ENCODE measurements at regions not wholly inside any gene's neighbourhood (a gene's known extent, or its start where the extent isn't known, plus 50 kb on each side); places are given as distances from the start of the nearest gene placed in this dataset.

- Mint-ChIP-seq H3K27ac (no peak overlapping the region), H3K36me3 (ENCODE audit: low read depth) (no peaks in the 10 kb centered on the region), H3K9me3 (no peaks in the 10 kb centered on the region), H3K27me3 (peaks cover 6% of the 10 kb centered on the region), H3K4me3 (no peak overlapping the region), H3K4me1 (ENCODE audit: low read depth) (peaks cover 5% of the 10 kb centered on the region)
- intact Hi-C loops (cut with micrococcal nuclease), result no loop called here
Observed at GRCh38 chr2:239671916-239672849, 271.4 kb upstream of the HDAC4 start.

- Mint-ChIP-seq H3K4me1 (ENCODE audit: low read depth) (peaks cover 5% of the 10 kb centered on the region), H3K36me3 (ENCODE audit: low read depth) (no peaks in the 10 kb centered on the region), H3K27me3 (peaks cover 10% of the 10 kb centered on the region), H3K27ac (no peak overlapping the region), H3K9me3 (no peaks in the 10 kb centered on the region), H3K4me3 (no peak overlapping the region)
- intact Hi-C loops (cut with micrococcal nuclease), result no loop called here
Observed at GRCh38 chr2:239671471-239671870, 270.7 kb upstream of the HDAC4 start.

- Mint-ChIP-seq H3K36me3 (ENCODE audit: low read depth) (no peaks in the 10 kb centered on the region), H3K4me1 (ENCODE audit: low read depth) (peaks cover 5% of the 10 kb centered on the region), H3K9me3 (no peaks in the 10 kb centered on the region), H3K4me3 (no peak overlapping the region), H3K27ac (no peak overlapping the region), H3K27me3 (peaks cover 11% of the 10 kb centered on the region)
- intact Hi-C loops (cut with micrococcal nuclease), result no loop called here
Observed at GRCh38 chr2:239670463-239671120, 269.8 kb upstream of the HDAC4 start.

GRCh38 chr2:239669899-239670460 lies 269.2 kb upstream of the HDAC4 start:
- no peaks in the 10 kb centered on the region for H3K4me1 Mint-ChIP-seq (ENCODE audit: low read depth)
- no peak overlapping the region for H3K27ac Mint-ChIP-seq
- intact Hi-C loops (cut with micrococcal nuclease), result no loop called here
- H3K27me3 Mint-ChIP-seq, result peaks cover 11% of the 10 kb centered on the region
- no peak overlapping the region for H3K4me3 Mint-ChIP-seq
- H3K36me3 Mint-ChIP-seq (ENCODE audit: low read depth), result no peaks in the 10 kb centered on the region
- no peaks in the 10 kb centered on the region for H3K9me3 Mint-ChIP-seq

GRCh38 chr2:239669181-239669898 lies 268.5 kb upstream of the HDAC4 start:
- no peak overlapping the region for H3K27ac Mint-ChIP-seq
- H3K36me3 Mint-ChIP-seq (ENCODE audit: low read depth), result no peaks in the 10 kb centered on the region
- intact Hi-C loops (cut with micrococcal nuclease), result no loop called here
- no peak overlapping the region for H3K4me3 Mint-ChIP-seq
- H3K9me3 Mint-ChIP-seq, result no peaks in the 10 kb centered on the region
- H3K27me3 Mint-ChIP-seq, result peaks cover 11% of the 10 kb centered on the region
- H3K4me1 Mint-ChIP-seq (ENCODE audit: low read depth), result no peaks in the 10 kb centered on the region

- intact Hi-C loops (cut with micrococcal nuclease), result no loop called here
- Mint-ChIP-seq H3K27me3 (peaks cover 11% of the 10 kb centered on the region), H3K4me1 (ENCODE audit: low read depth) (no peaks in the 10 kb centered on the region), H3K9me3 (no peaks in the 10 kb centered on the region), H3K4me3 (no peak overlapping the region), H3K36me3 (ENCODE audit: low read depth) (no peaks in the 10 kb centered on the region), H3K27ac (no peak overlapping the region)
Observed at GRCh38 chr2:239668651-239669050, 267.8 kb upstream of the HDAC4 start.

- Mint-ChIP-seq H3K27ac (no peak overlapping the region), H3K9me3 (no peaks in the 10 kb centered on the region), H3K4me3 (no peak overlapping the region), H3K4me1 (ENCODE audit: low read depth) (no peaks in the 10 kb centered on the region), H3K36me3 (ENCODE audit: low read depth) (no peaks in the 10 kb centered on the region), H3K27me3 (peaks cover 14% of the 10 kb centered on the region)
- intact Hi-C loops (cut with micrococcal nuclease), result no loop called here
Observed at GRCh38 chr2:239668042-239668441, 267.2 kb upstream of the HDAC4 start.

GRCh38 chr2:239667431-239667985 lies 266.7 kb upstream of the HDAC4 start:
- no peaks in the 10 kb centered on the region for H3K9me3 Mint-ChIP-seq
- H3K4me1 Mint-ChIP-seq (ENCODE audit: low read depth), result no peaks in the 10 kb centered on the region
- peaks cover 19% of the 10 kb centered on the region for H3K27me3 Mint-ChIP-seq
- H3K4me3 Mint-ChIP-seq, result no peak overlapping the region
- intact Hi-C loops (cut with micrococcal nuclease), result no loop called here
- H3K36me3 Mint-ChIP-seq (ENCODE audit: low read depth), result no peaks in the 10 kb centered on the region
- H3K27ac Mint-ChIP-seq, result no peak overlapping the region

- Mint-ChIP-seq H3K9me3 (no peaks in the 10 kb centered on the region), H3K27ac (no peak overlapping the region), H3K4me3 (no peak overlapping the region), H3K36me3 (ENCODE audit: low read depth) (no peaks in the 10 kb centered on the region), H3K27me3 (peaks cover 24% of the 10 kb centered on the region), H3K4me1 (ENCODE audit: low read depth) (peaks cover under 1% of the 10 kb centered on the region)
- intact Hi-C loops (cut with micrococcal nuclease), result no loop called here
Observed at GRCh38 chr2:239666855-239667376, 266.1 kb upstream of the HDAC4 start.

- no peaks in the 10 kb centered on the region for H3K9me3 Mint-ChIP-seq
- peaks cover 30% of the 10 kb centered on the region for H3K27me3 Mint-ChIP-seq
- no peaks in the 10 kb centered on the region for H3K36me3 Mint-ChIP-seq (ENCODE audit: low read depth)
- intact Hi-C loops (cut with micrococcal nuclease), result no loop called here
- peaks cover 7% of the 10 kb centered on the region for H3K4me1 Mint-ChIP-seq (ENCODE audit: low read depth)
- H3K27ac Mint-ChIP-seq, result no peak overlapping the region
- H3K4me3 Mint-ChIP-seq, result no peak overlapping the region
Observed at GRCh38 chr2:239666053-239666854, 265.4 kb upstream of the HDAC4 start.

- Mint-ChIP-seq H3K9me3 (no peaks in the 10 kb centered on the region), H3K36me3 (ENCODE audit: low read depth) (no peaks in the 10 kb centered on the region), H3K4me1 (ENCODE audit: low read depth) (peaks cover 27% of the 10 kb centered on the region), H3K27ac (no peak overlapping the region), H3K4me3 (no peak overlapping the region), H3K27me3 (peaks cover 26% of the 10 kb centered on the region)
- intact Hi-C loops (cut with micrococcal nuclease), result no loop called here
Observed at GRCh38 chr2:239664216-239664810, 263.5 kb upstream of the HDAC4 start.

GRCh38 chr2:239663364-239663924 lies 262.6 kb upstream of the HDAC4 start:
- peaks cover 30% of the 10 kb centered on the region for H3K4me1 Mint-ChIP-seq (ENCODE audit: low read depth)
- peaks cover 26% of the 10 kb centered on the region for H3K27me3 Mint-ChIP-seq
- H3K27ac Mint-ChIP-seq, result no peak overlapping the region
- H3K9me3 Mint-ChIP-seq, result no peaks in the 10 kb centered on the region
- H3K36me3 Mint-ChIP-seq (ENCODE audit: low read depth), result no peaks in the 10 kb centered on the region
- intact Hi-C loops (cut with micrococcal nuclease), result no loop called here
- H3K4me3 Mint-ChIP-seq, result no peak overlapping the region

Measured in dendritic cell treated with granulocyte-macrophage colony-stimulating factor and Interleukin-4, amounts not matched to agents 40 ng/mL and 50 ng/mL, for 4 days (primary cell).